ENCODE measurements at regions not wholly inside any gene's neighbourhood (a gene's known extent, or its start where the extent isn't known, plus 50 kb on each side); places are given as distances from the start of the nearest gene placed in this dataset.

- Histone ChIP-seq H3K9me3 (ENCODE audit: control insufficient read depth, low read length) (no peaks in the 10 kb centered on the region), H3K27ac (ENCODE audit: low read depth, low read length, severe bottlenecking) (peak overlapping the region; percentile 58), H3K36me3 (ENCODE audit: control insufficient read depth, insufficient read depth, low read length) (no peaks in the 10 kb centered on the region), H3K4me3 (ENCODE audit: extremely low read depth, insufficient read depth, low read length, poor library complexity, severe bottlenecking) (no peak overlapping the region), H3K4me1 (ENCODE audit: control insufficient read depth, insufficient read depth, low read length, poor library complexity, severe bottlenecking) (no peaks in the 10 kb centered on the region)
- WGBS, 2 experiments (ENCODE audit: insufficient coverage in 2 of 2), result 100% methylated on average over 1 of the region's 3 CpGs
Measured at GRCh38 chr4:67006791-67007190, 538.5 kb downstream of the CENPC start.

GRCh38 chr4:66991521-66991920, 553.8 kb downstream of the CENPC start:
- H3K4me1 ChIP-seq (ENCODE audit: control insufficient read depth, insufficient read depth, low read length, poor library complexity, severe bottlenecking), result no peaks in the 10 kb centered on the region
- no peak overlapping the region for H3K4me3 ChIP-seq (ENCODE audit: extremely low read depth, insufficient read depth, low read length, poor library complexity, severe bottlenecking)
- no peaks in the 10 kb centered on the region for H3K9me3 ChIP-seq (ENCODE audit: control insufficient read depth, low read length)
- H3K27ac ChIP-seq (ENCODE audit: low read depth, low read length, severe bottlenecking), result no peak overlapping the region
- no peaks in the 10 kb centered on the region for H3K36me3 ChIP-seq (ENCODE audit: control insufficient read depth, insufficient read depth, low read length)

GRCh38 chr4:66974665-66975064, 570.6 kb downstream of the CENPC start:
- Histone ChIP-seq H3K9me3 (ENCODE audit: control insufficient read depth, low read length) (no peaks in the 10 kb centered on the region), H3K4me1 (ENCODE audit: control insufficient read depth, insufficient read depth, low read length, poor library complexity, severe bottlenecking) (no peaks in the 10 kb centered on the region), H3K27ac (ENCODE audit: low read depth, low read length, severe bottlenecking) (no peak overlapping the region), H3K36me3 (ENCODE audit: control insufficient read depth, insufficient read depth, low read length) (no peaks in the 10 kb centered on the region), H3K4me3 (ENCODE audit: extremely low read depth, insufficient read depth, low read length, poor library complexity, severe bottlenecking) (no peak overlapping the region)
- WGBS, 2 experiments (ENCODE audit: insufficient coverage in 2 of 2), result no CpG with 5 or more reads among the region's 2 CpGs

GRCh38 chr4:66972087-66972486, 573.2 kb downstream of the CENPC start:
- no peaks in the 10 kb centered on the region for H3K9me3 ChIP-seq (ENCODE audit: control insufficient read depth, low read length)
- 67 to 100% methylated on average over 1 of the region's 2 CpGs for WGBS, 2 experiments (ENCODE audit: insufficient coverage in 2 of 2)
- no peaks in the 10 kb centered on the region for H3K36me3 ChIP-seq (ENCODE audit: control insufficient read depth, insufficient read depth, low read length)
- H3K27ac ChIP-seq (ENCODE audit: low read depth, low read length, severe bottlenecking), result no peak overlapping the region
- H3K4me1 ChIP-seq (ENCODE audit: control insufficient read depth, insufficient read depth, low read length, poor library complexity, severe bottlenecking), result no peaks in the 10 kb centered on the region
- H3K4me3 ChIP-seq (ENCODE audit: extremely low read depth, insufficient read depth, low read length, poor library complexity, severe bottlenecking), result no peak overlapping the region

GRCh38 chr4:66964467-66964866, 580.8 kb downstream of the CENPC start:
- WGBS, 2 experiments (ENCODE audit: insufficient coverage in 2 of 2), result no CpG with 5 or more reads among the region's 1 CpG
- no peaks in the 10 kb centered on the region for H3K36me3 ChIP-seq (ENCODE audit: control insufficient read depth, insufficient read depth, low read length)
- no peaks in the 10 kb centered on the region for H3K9me3 ChIP-seq (ENCODE audit: control insufficient read depth, low read length)
- H3K4me3 ChIP-seq (ENCODE audit: extremely low read depth, insufficient read depth, low read length, poor library complexity, severe bottlenecking), result no peak overlapping the region
- no peak overlapping the region for H3K27ac ChIP-seq (ENCODE audit: low read depth, low read length, severe bottlenecking)
- H3K4me1 ChIP-seq (ENCODE audit: control insufficient read depth, insufficient read depth, low read length, poor library complexity, severe bottlenecking), result no peaks in the 10 kb centered on the region

- no peaks in the 10 kb centered on the region for H3K4me1 ChIP-seq (ENCODE audit: control insufficient read depth, insufficient read depth, low read length, poor library complexity, severe bottlenecking)
- H3K36me3 ChIP-seq (ENCODE audit: control insufficient read depth, insufficient read depth, low read length), result no peaks in the 10 kb centered on the region
- H3K9me3 ChIP-seq (ENCODE audit: control insufficient read depth, low read length), result no peaks in the 10 kb centered on the region
- H3K27ac ChIP-seq (ENCODE audit: low read depth, low read length, severe bottlenecking), result no peak overlapping the region
- WGBS, 2 experiments (ENCODE audit: insufficient coverage in 2 of 2), result 72% methylated on average over 2 of the region's 3 CpGs; no CpG with 5 or more reads in 1 of the 2 experiments
- no peak overlapping the region for H3K4me3 ChIP-seq (ENCODE audit: extremely low read depth, insufficient read depth, low read length, poor library complexity, severe bottlenecking)
Measured at GRCh38 chr4:66963084-66963483, 582.2 kb downstream of the CENPC start.

GRCh38 chr4:66959207-66959606, 586.1 kb downstream of the CENPC start:
- Histone ChIP-seq H3K4me1 (ENCODE audit: control insufficient read depth, insufficient read depth, low read length, poor library complexity, severe bottlenecking) (no peaks in the 10 kb centered on the region), H3K36me3 (ENCODE audit: control insufficient read depth, insufficient read depth, low read length) (no peaks in the 10 kb centered on the region), H3K9me3 (ENCODE audit: control insufficient read depth, low read length) (no peaks in the 10 kb centered on the region), H3K27ac (ENCODE audit: low read depth, low read length, severe bottlenecking) (no peak overlapping the region), H3K4me3 (ENCODE audit: extremely low read depth, insufficient read depth, low read length, poor library complexity, severe bottlenecking) (no peak overlapping the region)
- WGBS, 2 experiments (ENCODE audit: insufficient coverage in 2 of 2), result 78 to 91% methylated on average over 1 of the region's 2 CpGs

- H3K4me3 ChIP-seq (ENCODE audit: extremely low read depth, insufficient read depth, low read length, poor library complexity, severe bottlenecking), result no peak overlapping the region
- H3K9me3 ChIP-seq (ENCODE audit: control insufficient read depth, low read length), result no peaks in the 10 kb centered on the region
- 83% methylated on average over 1 of the region's 1 CpG; no CpG with 5 or more reads in 1 of the 2 experiments for WGBS, 2 experiments (ENCODE audit: insufficient coverage in 2 of 2)
- no peaks in the 10 kb centered on the region for H3K4me1 ChIP-seq (ENCODE audit: control insufficient read depth, insufficient read depth, low read length, poor library complexity, severe bottlenecking)
- H3K36me3 ChIP-seq (ENCODE audit: control insufficient read depth, insufficient read depth, low read length), result no peaks in the 10 kb centered on the region
- H3K27ac ChIP-seq (ENCODE audit: low read depth, low read length, severe bottlenecking), result no peak overlapping the region
Measured at GRCh38 chr4:66956852-66957251, 588.5 kb downstream of the CENPC start.

- H3K27ac ChIP-seq (ENCODE audit: low read depth, low read length, severe bottlenecking), result no peak overlapping the region
- WGBS, 2 experiments (ENCODE audit: insufficient coverage in 2 of 2), result 91 to 93% methylated on average over 5 to 6 of the region's 6 CpGs
- no peaks in the 10 kb centered on the region for H3K4me1 ChIP-seq (ENCODE audit: control insufficient read depth, insufficient read depth, low read length, poor library complexity, severe bottlenecking)
- H3K9me3 ChIP-seq (ENCODE audit: control insufficient read depth, low read length), result no peaks in the 10 kb centered on the region
- no peak overlapping the region for H3K4me3 ChIP-seq (ENCODE audit: extremely low read depth, insufficient read depth, low read length, poor library complexity, severe bottlenecking)
- no peaks in the 10 kb centered on the region for H3K36me3 ChIP-seq (ENCODE audit: control insufficient read depth, insufficient read depth, low read length)
Measured at GRCh38 chr4:66956426-66956825, 588.9 kb downstream of the CENPC start.

- no peaks in the 10 kb centered on the region for H3K9me3 ChIP-seq (ENCODE audit: control insufficient read depth, low read length)
- H3K4me3 ChIP-seq (ENCODE audit: extremely low read depth, insufficient read depth, low read length, poor library complexity, severe bottlenecking), result no peak overlapping the region
- no peak overlapping the region for H3K27ac ChIP-seq (ENCODE audit: low read depth, low read length, severe bottlenecking)
- WGBS, 2 experiments (ENCODE audit: insufficient coverage in 2 of 2), result 90% methylated on average over 2 of the region's 3 CpGs; no CpG with 5 or more reads in 1 of the 2 experiments
- H3K4me1 ChIP-seq (ENCODE audit: control insufficient read depth, insufficient read depth, low read length, poor library complexity, severe bottlenecking), result no peaks in the 10 kb centered on the region
- H3K36me3 ChIP-seq (ENCODE audit: control insufficient read depth, insufficient read depth, low read length), result no peaks in the 10 kb centered on the region
Measured at GRCh38 chr4:66955784-66956183, 589.5 kb downstream of the CENPC start.

GRCh38 chr4:66949419-66949818, 595.9 kb downstream of the CENPC start:
- H3K4me1 ChIP-seq (ENCODE audit: control insufficient read depth, insufficient read depth, low read length, poor library complexity, severe bottlenecking), result no peaks in the 10 kb centered on the region
- no peaks in the 10 kb centered on the region for H3K36me3 ChIP-seq (ENCODE audit: control insufficient read depth, insufficient read depth, low read length)
- WGBS, 2 experiments (ENCODE audit: insufficient coverage in 2 of 2), result no CpG with 5 or more reads among the region's 1 CpG
- no peak overlapping the region for H3K27ac ChIP-seq (ENCODE audit: low read depth, low read length, severe bottlenecking)
- H3K4me3 ChIP-seq (ENCODE audit: extremely low read depth, insufficient read depth, low read length, poor library complexity, severe bottlenecking), result no peak overlapping the region
- H3K9me3 ChIP-seq (ENCODE audit: control insufficient read depth, low read length), result no peaks in the 10 kb centered on the region

Measured in mesodermal cell (in vitro differentiated cells).